AG04449 (cell line): ENCODE measurements at regions not wholly inside any gene's neighbourhood (a gene's known extent, or its start where the extent isn't known, plus 50 kb on each side); places are given as distances from the start of the nearest gene placed in this dataset.

Experiments
- CTCF ChIA-PET: fragments of 350-600 bp; formaldehyde crosslinking; extraction: SDS; loops from one replicate; lab custom pipeline; 2021; ENCODE audit warnings: antibody characterized with exemption; lab: Yijun Ruan, JAX
- POLR2A ChIA-PET: fragments of 400-600, 350-600 bp; formaldehyde crosslinking; extraction: SDS; loops from one replicate; lab custom pipeline; 2020; ENCODE audit warnings: antibody characterized with exemption, inconsistent platforms; lab: Yijun Ruan, JAX
- DNase-seq: peaks from one replicate; pipeline ENCODE4 v3.0.0-alpha.2; 2010; ENCODE audit warnings: low read depth, low spot score
- H3K4me3 ChIP-seq: 2 replicates; pipeline ENCODE4 v1.5.1; 2011; ENCODE audit warnings: low read depth, mild to moderate bottlenecking, control low read depth, low read length
- TF ChIP-seq, protein P1 (sequence below): IDR thresholded peaks from one replicate; pipeline ENCODE4 v1.5.1; 2011; ENCODE audit warnings: mild to moderate bottlenecking, moderate library complexity, low read length, control low read depth, inconsistent platforms; ENCODE audit not compliant: insufficient read depth; ENCODE audit errors: missing control alignments

DNA sequence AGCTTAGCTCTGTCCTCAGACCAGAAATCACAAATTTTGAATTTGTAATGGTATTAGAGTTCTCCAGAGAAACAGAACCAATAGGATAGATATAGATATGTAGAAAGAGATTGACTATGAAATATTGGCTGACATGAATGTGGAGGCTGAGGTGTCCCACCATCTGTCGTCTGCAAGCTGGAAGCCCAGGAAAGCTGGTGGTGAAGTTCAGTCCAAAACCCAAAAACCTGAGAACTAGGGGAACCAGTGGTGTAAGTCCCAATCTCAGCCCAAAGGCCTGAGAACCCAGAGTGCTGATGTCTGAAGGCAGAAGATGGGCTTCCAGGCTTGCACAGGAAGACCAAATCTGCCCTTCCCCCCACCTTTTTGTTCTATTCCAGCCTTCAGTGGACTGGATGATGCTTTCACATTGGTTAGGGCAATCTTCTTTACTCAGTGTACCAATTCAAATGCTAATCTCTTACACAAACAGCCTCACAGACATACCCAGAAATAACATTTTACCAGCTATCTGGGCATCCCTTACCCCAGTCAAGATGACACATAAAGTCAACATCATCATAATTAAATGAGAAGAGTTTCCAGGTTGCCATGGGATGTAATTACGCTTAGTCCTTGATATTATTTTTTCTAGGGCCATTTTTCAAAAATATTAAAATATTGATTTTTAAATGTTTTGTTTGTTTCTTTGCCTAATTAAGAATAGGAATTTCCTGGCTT, 570.8 kb downstream of the UTRN start:
- CTCF ChIA-PET: interaction anchor here (1.7 kb wide), 1 partner anchor 271 kb away, joined by 5 read pairs; no protein-coding TSS in a partner anchor
- POLR2A ChIA-PET: no interaction called here
- no peak for DNase-seq
- no peak overlapping the region for H3K4me3 ChIP-seq
- TF ChIP-seq, protein P1, sequence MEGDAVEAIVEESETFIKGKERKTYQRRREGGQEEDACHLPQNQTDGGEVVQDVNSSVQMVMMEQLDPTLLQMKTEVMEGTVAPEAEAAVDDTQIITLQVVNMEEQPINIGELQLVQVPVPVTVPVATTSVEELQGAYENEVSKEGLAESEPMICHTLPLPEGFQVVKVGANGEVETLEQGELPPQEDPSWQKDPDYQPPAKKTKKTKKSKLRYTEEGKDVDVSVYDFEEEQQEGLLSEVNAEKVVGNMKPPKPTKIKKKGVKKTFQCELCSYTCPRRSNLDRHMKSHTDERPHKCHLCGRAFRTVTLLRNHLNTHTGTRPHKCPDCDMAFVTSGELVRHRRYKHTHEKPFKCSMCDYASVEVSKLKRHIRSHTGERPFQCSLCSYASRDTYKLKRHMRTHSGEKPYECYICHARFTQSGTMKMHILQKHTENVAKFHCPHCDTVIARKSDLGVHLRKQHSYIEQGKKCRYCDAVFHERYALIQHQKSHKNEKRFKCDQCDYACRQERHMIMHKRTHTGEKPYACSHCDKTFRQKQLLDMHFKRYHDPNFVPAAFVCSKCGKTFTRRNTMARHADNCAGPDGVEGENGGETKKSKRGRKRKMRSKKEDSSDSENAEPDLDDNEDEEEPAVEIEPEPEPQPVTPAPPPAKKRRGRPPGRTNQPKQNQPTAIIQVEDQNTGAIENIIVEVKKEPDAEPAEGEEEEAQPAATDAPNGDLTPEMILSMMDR: no peak

DNA sequence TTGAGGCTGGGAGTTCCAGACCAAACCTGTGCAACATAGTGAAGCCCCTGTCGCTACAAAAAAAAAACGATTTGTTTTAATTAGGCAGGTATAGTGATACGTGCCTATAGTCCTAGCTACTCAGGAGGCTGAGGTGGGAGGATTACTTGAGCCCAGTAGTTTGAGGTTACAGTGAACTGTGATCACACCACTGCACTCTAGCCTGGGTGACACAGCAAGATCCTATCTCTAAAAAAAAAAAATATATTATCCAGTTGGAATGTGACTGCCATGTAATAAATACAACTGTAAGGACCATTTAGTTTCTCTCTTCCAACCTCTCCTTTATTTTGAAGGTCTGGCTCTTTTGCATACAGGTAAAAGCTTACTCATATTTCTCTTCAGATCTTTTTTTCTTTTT, 571.5 kb downstream of the UTRN start:
- no peak overlapping the region for H3K4me3 ChIP-seq
- ChIA-PET POLR2A (no interaction called here), CTCF (no interaction called here)
- no peak for DNase-seq
- TF ChIP-seq, protein P1: no peak

DNA sequence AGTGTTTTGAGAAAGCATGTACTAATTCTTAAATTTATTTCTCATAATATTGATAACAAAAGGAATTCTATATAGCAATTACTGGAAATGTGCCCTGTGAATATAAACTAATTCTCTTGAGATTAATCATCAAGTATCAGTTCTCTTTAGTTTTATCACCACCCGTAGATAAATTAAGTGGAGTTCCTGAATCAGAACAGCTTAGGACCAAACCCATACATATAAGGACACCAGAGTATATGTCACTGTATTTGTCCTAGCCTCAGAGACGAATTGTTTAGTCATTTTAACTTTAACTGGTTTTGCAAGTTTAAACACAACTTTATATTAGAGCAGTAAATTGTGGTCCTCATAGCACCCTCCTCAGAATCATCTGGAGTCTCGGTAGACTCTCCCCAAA, 572.0 kb downstream of the UTRN start:
- DNase-seq: no peak
- POLR2A ChIA-PET: no interaction called here
- CTCF ChIA-PET: no interaction called here
- no peak overlapping the region for H3K4me3 ChIP-seq
- TF ChIP-seq, protein P1: no peak

DNA sequence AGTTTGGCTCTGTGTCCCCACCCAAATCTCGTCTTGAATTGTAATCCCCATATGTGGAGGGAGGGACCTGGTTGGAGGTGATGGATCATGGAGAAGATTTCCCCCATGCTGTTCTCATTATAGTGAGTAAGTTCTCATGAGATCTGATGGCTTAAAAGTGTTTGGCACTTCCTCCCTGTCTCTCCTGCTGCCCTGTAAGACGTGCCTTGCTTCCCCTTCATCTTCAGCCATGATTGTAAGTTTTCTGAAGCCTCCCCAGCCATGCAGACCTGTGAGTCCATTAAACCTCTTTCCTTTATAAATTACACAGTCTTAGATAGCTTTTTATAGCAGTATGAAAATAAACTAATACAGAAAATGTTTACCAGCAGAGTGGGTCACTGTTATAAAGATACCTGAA, 577.6 kb downstream of the UTRN start:
- POLR2A ChIA-PET: no interaction called here
- TF ChIP-seq, protein P1: no peak
- CTCF ChIA-PET: interaction anchor here (1.4 kb wide), 1 partner anchor 277 kb away, joined by 3 read pairs; no protein-coding TSS in a partner anchor
- no peak overlapping the region for H3K4me3 ChIP-seq
- DNase-seq: no peak

DNA sequence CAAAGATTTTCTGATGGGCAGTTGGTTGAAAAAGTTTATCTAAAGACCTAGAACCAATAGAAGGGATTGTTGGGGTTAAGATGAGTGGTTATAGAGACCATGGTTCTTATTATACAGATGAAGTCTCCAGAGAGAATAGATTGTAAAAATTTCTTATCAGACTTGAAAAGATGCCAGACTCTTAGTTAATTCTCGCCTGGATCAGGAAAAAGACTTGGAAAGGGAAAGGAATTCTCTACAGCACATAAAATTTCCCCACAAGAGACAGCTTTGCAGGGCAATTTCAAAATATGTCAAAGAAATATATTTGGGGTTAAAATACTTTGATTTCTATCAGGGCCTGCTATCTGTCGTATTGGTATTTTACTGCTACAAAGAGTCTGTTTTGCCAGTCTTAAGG, 582.6 kb downstream of the UTRN start:
- CTCF ChIA-PET: no interaction called here
- POLR2A ChIA-PET: no interaction called here
- H3K4me3 ChIP-seq: no peak overlapping the region
- no peak for DNase-seq
- TF ChIP-seq, protein P1: no peak

DNA sequence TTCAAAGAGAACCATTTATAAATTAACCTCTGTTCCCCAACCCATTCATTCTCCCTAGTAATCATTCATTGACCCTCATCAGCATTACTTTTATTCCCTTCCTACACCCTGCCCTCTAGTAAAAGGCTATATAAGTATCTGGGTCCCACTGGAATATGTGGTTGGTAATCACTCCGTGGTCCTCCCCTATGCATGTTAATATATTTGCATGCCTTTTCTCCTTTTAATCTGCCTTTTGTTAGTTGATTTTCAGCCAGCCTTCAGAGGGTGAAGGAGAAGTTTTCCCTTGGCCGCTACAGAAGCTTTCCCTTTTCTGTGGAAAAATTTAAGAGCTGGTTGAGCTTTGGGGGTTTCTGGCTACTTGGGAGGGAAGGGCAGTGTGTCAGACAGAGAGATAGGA, 585.6 kb downstream of the UTRN start:
- ChIA-PET CTCF (no interaction called here), POLR2A (no interaction called here)
- H3K4me3 ChIP-seq: no peak overlapping the region
- TF ChIP-seq, protein P1: no peak
- no peak for DNase-seq
